ENCODE measurements at regions not wholly inside any gene's neighbourhood (a gene's known extent, or its start where the extent isn't known, plus 50 kb on each side); places are given as distances from the start of the nearest gene placed in this dataset.

DNA sequence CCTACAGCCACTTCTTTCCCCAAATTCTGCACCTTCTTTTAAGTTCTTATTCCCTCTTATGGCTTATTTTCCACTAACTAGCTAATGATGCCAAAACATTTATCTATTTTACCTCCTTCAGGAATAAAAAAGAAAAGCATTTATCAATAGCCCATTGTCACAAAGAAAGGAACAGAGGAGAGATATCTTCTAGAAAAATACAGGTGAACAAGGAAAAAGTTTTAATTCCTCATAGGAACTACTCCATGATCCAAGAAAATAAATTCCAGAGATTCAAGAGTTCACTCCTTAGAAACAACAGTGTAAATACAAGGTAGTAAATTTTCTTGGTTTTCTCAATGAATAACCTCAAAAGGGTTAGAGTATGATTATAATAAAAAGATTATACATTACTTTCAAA is 52.6 kb upstream of the TOP3B start:
- TF ChIP-seq, protein P1, sequence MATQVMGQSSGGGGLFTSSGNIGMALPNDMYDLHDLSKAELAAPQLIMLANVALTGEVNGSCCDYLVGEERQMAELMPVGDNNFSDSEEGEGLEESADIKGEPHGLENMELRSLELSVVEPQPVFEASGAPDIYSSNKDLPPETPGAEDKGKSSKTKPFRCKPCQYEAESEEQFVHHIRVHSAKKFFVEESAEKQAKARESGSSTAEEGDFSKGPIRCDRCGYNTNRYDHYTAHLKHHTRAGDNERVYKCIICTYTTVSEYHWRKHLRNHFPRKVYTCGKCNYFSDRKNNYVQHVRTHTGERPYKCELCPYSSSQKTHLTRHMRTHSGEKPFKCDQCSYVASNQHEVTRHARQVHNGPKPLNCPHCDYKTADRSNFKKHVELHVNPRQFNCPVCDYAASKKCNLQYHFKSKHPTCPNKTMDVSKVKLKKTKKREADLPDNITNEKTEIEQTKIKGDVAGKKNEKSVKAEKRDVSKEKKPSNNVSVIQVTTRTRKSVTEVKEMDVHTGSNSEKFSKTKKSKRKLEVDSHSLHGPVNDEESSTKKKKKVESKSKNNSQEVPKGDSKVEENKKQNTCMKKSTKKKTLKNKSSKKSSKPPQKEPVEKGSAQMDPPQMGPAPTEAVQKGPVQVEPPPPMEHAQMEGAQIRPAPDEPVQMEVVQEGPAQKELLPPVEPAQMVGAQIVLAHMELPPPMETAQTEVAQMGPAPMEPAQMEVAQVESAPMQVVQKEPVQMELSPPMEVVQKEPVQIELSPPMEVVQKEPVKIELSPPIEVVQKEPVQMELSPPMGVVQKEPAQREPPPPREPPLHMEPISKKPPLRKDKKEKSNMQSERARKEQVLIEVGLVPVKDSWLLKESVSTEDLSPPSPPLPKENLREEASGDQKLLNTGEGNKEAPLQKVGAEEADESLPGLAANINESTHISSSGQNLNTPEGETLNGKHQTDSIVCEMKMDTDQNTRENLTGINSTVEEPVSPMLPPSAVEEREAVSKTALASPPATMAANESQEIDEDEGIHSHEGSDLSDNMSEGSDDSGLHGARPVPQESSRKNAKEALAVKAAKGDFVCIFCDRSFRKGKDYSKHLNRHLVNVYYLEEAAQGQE (IDR thresholded peaks at IDR 0.05; ENCODE audit: insufficient replicate concordance, low read depth), result no peak
- no peak for TF ChIP-seq GABPA (IDR thresholded peaks at IDR 0.05; ENCODE audit: low read depth)
- TF ChIP-seq, protein P2, sequence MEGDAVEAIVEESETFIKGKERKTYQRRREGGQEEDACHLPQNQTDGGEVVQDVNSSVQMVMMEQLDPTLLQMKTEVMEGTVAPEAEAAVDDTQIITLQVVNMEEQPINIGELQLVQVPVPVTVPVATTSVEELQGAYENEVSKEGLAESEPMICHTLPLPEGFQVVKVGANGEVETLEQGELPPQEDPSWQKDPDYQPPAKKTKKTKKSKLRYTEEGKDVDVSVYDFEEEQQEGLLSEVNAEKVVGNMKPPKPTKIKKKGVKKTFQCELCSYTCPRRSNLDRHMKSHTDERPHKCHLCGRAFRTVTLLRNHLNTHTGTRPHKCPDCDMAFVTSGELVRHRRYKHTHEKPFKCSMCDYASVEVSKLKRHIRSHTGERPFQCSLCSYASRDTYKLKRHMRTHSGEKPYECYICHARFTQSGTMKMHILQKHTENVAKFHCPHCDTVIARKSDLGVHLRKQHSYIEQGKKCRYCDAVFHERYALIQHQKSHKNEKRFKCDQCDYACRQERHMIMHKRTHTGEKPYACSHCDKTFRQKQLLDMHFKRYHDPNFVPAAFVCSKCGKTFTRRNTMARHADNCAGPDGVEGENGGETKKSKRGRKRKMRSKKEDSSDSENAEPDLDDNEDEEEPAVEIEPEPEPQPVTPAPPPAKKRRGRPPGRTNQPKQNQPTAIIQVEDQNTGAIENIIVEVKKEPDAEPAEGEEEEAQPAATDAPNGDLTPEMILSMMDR (IDR thresholded peaks at IDR 0.05; ENCODE audit: insufficient read depth, low read length), result no peak
- no peak for TF ChIP-seq POLR2AphosphoS5 (IDR thresholded peaks at IDR 0.05; ENCODE audit: low read depth)
- TF ChIP-seq SPI1 (IDR thresholded peaks at IDR 0.05; ENCODE audit: borderline replicate concordance, low read depth), result no peak
- no peak for DNase-seq (ENCODE audit: low read depth in 1 of 2, low spot score in 1 of 2)
- no peak overlapping the region for H3K27ac ChIP-seq (replicated peaks)
- no peak overlapping the region for H3K4me3 ChIP-seq (replicated peaks; ENCODE audit: insufficient read depth, low read length)
- H3K27me3 ChIP-seq (ENCODE audit: insufficient read depth, poor library complexity, severe bottlenecking), result no peaks in the 10 kb centered on the region

DNA sequence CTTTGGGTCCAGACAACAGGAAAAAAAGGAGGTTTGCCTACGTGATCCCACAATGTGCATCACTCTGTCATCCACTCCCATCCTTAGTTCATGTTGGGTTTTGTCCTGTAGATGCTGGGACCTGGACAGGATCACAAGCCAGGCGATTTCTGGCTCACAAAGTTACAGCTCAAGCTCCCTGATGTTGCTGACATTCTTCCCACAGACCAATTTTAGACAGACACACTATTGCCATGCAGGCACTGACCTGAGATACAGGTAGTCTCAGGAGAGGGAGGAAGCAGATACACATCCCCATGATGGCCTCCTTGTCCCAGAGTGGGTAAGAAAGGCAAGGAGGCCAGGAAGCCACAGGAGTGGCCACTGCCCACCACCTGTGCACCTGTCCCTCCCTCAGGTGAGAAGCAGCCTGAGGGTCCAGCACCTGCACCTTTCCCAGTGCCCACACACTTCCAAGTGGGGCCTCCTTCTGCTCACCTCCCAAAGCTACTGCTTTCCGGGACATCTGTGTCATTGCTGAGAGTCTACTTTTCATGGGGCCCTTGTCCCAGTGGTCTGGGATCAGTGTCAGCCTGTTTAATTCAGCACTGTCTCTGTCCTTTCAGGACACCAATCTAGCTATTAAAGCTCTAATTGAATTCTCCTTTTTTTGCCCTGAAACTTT is 52.0 kb upstream of the TOP3B start:
- Histone ChIP-seq H3K27me3 (ENCODE audit: insufficient read depth, poor library complexity, severe bottlenecking) (no peaks in the 10 kb centered on the region), H3K4me3 (replicated peaks; ENCODE audit: insufficient read depth, low read length) (no peak overlapping the region), H3K27ac (replicated peaks) (no peak overlapping the region)
- TF ChIP-seq POLR2AphosphoS5 (IDR thresholded peaks at IDR 0.05; ENCODE audit: low read depth) (no peak), SPI1 (IDR thresholded peaks at IDR 0.05; ENCODE audit: borderline replicate concordance, low read depth) (no peak)
- DNase-seq (ENCODE audit: low read depth in 1 of 2, low spot score in 1 of 2), result no peak

DNA sequence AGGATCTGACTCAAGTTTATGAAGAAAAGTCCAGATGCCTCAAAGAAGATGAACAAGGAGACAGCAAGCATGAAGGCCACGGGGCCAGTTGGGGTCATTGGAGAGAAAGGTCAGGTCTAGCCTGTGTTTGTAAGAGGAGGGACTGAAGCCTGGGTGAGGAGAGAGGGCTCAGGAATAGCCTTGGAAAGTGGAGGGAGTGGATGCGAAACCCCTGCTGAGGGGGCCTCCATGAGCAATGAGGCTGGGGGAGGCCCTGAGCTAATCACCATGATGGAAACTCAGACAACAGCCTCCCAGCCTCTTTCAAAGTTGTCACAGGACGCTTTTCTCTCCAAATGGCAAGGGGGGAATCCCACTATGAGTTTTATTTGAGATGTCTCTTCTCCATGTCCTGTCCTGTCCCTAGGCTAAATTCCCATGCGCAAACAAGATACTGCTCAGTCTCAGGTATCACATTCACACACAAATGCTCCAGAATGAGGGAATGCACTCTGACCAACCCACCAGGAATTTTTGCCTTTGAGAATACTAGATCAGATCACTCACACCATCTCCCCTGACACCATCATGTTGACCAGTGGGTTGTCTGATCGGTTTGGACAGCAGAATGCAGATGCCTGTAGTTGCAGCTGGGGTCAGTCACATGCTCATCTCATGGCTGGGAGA is 51.3 kb upstream of the TOP3B start:
- no peaks in the 10 kb centered on the region for H3K27me3 ChIP-seq (ENCODE audit: insufficient read depth, poor library complexity, severe bottlenecking)
- TF ChIP-seq, protein P2 (IDR thresholded peaks at IDR 0.05; ENCODE audit: insufficient read depth, low read length), result no peak
- no peak for TF ChIP-seq POLR2AphosphoS5 (IDR thresholded peaks at IDR 0.05; ENCODE audit: low read depth)
- TF ChIP-seq GABPA (IDR thresholded peaks at IDR 0.05; ENCODE audit: low read depth), result no peak
- DNase-seq (ENCODE audit: low read depth in 1 of 2, low spot score in 1 of 2), result no peak
- no peak overlapping the region for H3K27ac ChIP-seq (replicated peaks)
- H3K4me3 ChIP-seq (replicated peaks; ENCODE audit: insufficient read depth, low read length), result no peak overlapping the region

DNA sequence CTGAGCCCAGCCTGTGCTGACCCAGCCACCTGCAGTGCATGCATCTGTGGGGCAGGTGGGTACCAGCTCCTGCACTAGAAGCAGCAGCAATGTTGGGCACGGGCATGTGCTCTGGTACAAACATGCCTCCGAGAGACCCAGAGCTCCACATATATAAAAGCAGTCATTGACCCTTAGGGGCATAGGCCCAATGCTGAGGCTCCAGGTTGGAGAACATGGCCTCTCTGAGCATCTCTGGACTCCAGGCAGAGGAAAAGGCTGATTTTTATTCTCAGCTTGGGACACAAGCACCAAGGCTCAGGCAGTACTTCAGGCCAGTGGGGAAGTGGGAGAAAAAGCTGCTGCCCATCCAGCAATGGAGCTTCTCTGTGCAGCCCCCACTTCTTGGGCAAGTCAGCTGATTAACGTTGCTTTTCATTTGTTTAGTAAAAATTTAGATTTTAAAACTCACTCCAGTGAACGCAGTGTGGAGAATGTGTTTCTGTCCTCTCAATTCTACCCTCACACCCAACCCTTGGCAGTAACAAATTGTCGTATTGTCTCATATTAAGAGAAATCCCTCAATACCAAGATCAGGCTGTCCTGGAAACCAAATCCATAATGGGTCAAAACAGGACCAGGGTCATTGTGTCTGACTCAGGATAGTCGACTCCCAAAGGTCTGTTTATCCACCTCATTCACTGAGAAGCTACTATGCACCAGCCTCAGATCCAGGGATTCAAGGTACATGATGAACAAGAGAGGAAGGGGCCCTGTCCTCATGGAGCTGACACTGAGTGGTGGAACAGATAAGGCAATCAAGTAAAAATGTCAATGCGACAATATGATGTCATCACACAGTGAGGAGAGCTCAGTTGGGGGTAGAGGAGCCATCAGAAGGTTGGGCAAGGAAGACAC is 50.6 kb upstream of the TOP3B start:
- TF ChIP-seq POLR2AphosphoS5 (IDR thresholded peaks at IDR 0.05; ENCODE audit: low read depth) (no peak), GABPA (IDR thresholded peaks at IDR 0.05; ENCODE audit: low read depth) (no peak), SPI1 (IDR thresholded peaks at IDR 0.05; ENCODE audit: borderline replicate concordance, low read depth) (no peak)
- TF ChIP-seq, protein P1 (IDR thresholded peaks at IDR 0.05; ENCODE audit: insufficient replicate concordance, low read depth), result no peak
- TF ChIP-seq, protein P2 (IDR thresholded peaks at IDR 0.05; ENCODE audit: insufficient read depth, low read length), result no peak
- H3K27ac ChIP-seq (replicated peaks), result no peak overlapping the region
- no peaks in the 10 kb centered on the region for H3K27me3 ChIP-seq (ENCODE audit: insufficient read depth, poor library complexity, severe bottlenecking)

More for the DNA sequence above, 50.6 kb upstream of the TOP3B start:
- H3K4me3 ChIP-seq (replicated peaks; ENCODE audit: insufficient read depth, low read length), result no peak overlapping the region
- no peak for DNase-seq (ENCODE audit: low read depth in 1 of 2, low spot score in 1 of 2)
